Endothelial cell of umbilical vein (primary cell): ENCODE measurements at regions not wholly inside any gene's neighbourhood (a gene's known extent, or its start where the extent isn't known, plus 50 kb on each side); places are given as distances from the start of the nearest gene placed in this dataset.

Experiments
- BruUV-seq: library from RNA; stranded (reverse); fragments of 400-500 nt; replicated peaks from 2 replicates; lab custom pipeline; 2021; lab: Mats Ljungman, UMichigan
- CTCF ChIA-PET: fragments of 300-600, 350-600 bp; sonication (Branson Sonifier 250); formaldehyde crosslinking; loops from one replicate; lab custom pipeline; 2021; ENCODE audit warnings: antibody characterized with exemption, inconsistent platforms; lab: Charles Lee
- POLR2A ChIA-PET: fragments of 300-600, 350-600 bp; sonication (Branson Sonifier 250); formaldehyde crosslinking; loops from one replicate; lab custom pipeline; 2021; ENCODE audit warnings: antibody characterized with exemption, inconsistent platforms; lab: Charles Lee
- DNase-seq: peaks from one replicate; pipeline ENCODE4 v3.0.0-alpha.2; 2011; ENCODE audit warnings: low read depth, low spot score
- FAIRE-seq: peaks from 2 replicates; lab custom pipeline; 2011; peaks lifted over from hg19 to GRCh38; lab: Jason Lieb, UNC
- H2AFZ ChIP-seq: 2 replicates; pipeline ENCODE4 v1.6.0; 2012; ENCODE audit warnings: low read depth, low read length, control low read depth, inconsistent platforms
- H3K27ac ChIP-seq: 2 replicates; pipeline ENCODE4 v1.5.1; 2011; ENCODE audit warnings: low read depth, mild to moderate bottlenecking, control low read depth, low read length, moderate library complexity; ENCODE audit not compliant: insufficient read depth
- H3K27me3 ChIP-seq, 2 experiments: 2 replicates each; pipeline versions ENCODE4 v1.6.0 to v1.6.1; 2011; ENCODE audit warnings: low read length in 2 of 2, mixed read lengths in 1 of 2; ENCODE audit not compliant: control insufficient read depth in 2 of 2, insufficient read depth in 2 of 2
- H3K36me3 ChIP-seq, 2 experiments: 2 replicates in 1 of 2; 3 replicates in 1 of 2; pipeline ENCODE4 v1.5.1; 2011; ENCODE audit warnings: low read length in 2 of 2, mild to moderate bottlenecking in 1 of 2, moderate library complexity in 1 of 2; ENCODE audit not compliant: control insufficient read depth in 2 of 2, insufficient read depth in 2 of 2; ENCODE audit errors: extremely low read depth in 1 of 2
- H3K4me1 ChIP-seq: 3 replicates; pipeline ENCODE4 v1.5.1; 2011; ENCODE audit warnings: mild to moderate bottlenecking, low read length; ENCODE audit not compliant: control insufficient read depth, insufficient read depth; ENCODE audit errors: extremely low read depth
- H3K4me2 ChIP-seq: 2 replicates; pipeline ENCODE4 v1.6.1; 2011; ENCODE audit warnings: low read length, control low read depth, mixed read lengths; ENCODE audit not compliant: insufficient read depth
- H3K4me3 ChIP-seq, 3 experiments: fragments of 200-600 bp in 1 of 3; sonication (generic), shearing (Covaris generic) in 1 of 3; replicated peaks in 1 of 3; 2 replicates each; pipeline ENCODE4 v1.5.1; 2011 to 2016; ENCODE audit warnings: control low read depth in 3 of 3, low read length in 3 of 3, mild to moderate bottlenecking in 2 of 3, inconsistent platforms in 1 of 3, low read depth in 1 of 3, moderate library complexity in 1 of 3; ENCODE audit not compliant: insufficient read depth in 1 of 3
- H3K79me2 ChIP-seq: 2 replicates; pipeline ENCODE4 v1.6.0; 2012; ENCODE audit warnings: low read length, inconsistent platforms; ENCODE audit not compliant: control insufficient read depth, insufficient read depth
- H3K9ac ChIP-seq: replicated peaks from 2 replicates; pipeline ENCODE3; 2011; ENCODE audit warnings: low read length, control low read depth; ENCODE audit not compliant: insufficient read depth; ENCODE audit errors: extremely low read depth
- H3K9me1 ChIP-seq: replicated peaks from 3 replicates; pipeline ENCODE4 v1.6.0; 2011; ENCODE audit warnings: mild to moderate bottlenecking, low read length; ENCODE audit not compliant: control insufficient read depth, insufficient read depth; ENCODE audit errors: extremely low read depth
- H3K9me3 ChIP-seq: replicated peaks from 2 replicates; pipeline ENCODE4 v1.5.1; 2012; ENCODE audit warnings: low read length, inconsistent platforms; ENCODE audit not compliant: control insufficient read depth, insufficient read depth
- H4K20me1 ChIP-seq: replicated peaks from 2 replicates; pipeline ENCODE3; 2011; ENCODE audit warnings: mild to moderate bottlenecking, low read length; ENCODE audit not compliant: control insufficient read depth, insufficient read depth; ENCODE audit errors: extremely low read depth
- EZH2 ChIP-seq: IDR thresholded peaks from 2 replicates; pipeline ENCODE4 v1.6.1; 2012; ENCODE audit warnings: borderline replicate concordance, low read depth, mild to moderate bottlenecking, moderate library complexity, low read length, inconsistent platforms; ENCODE audit not compliant: severe bottlenecking
- FOS ChIP-seq: IDR thresholded peaks from 2 replicates; pipeline ENCODE4 v1.6.1; 2011; ENCODE audit warnings: mild to moderate bottlenecking, low read length, moderate library complexity, borderline replicate concordance; ENCODE audit not compliant: insufficient read depth
- GATA2 ChIP-seq: IDR thresholded peaks from 2 replicates; pipeline ENCODE4 v1.7.0; 2011; ENCODE audit warnings: low read depth, mild to moderate bottlenecking, moderate library complexity, mixed read lengths, low read length; ENCODE audit not compliant: insufficient read length, insufficient read depth
- JUN ChIP-seq: IDR thresholded peaks from 2 replicates; pipeline ENCODE4 v1.6.1; 2011; ENCODE audit warnings: borderline replicate concordance, low read depth; ENCODE audit not compliant: insufficient read length, insufficient read depth
- MYC ChIP-seq: IDR thresholded peaks from one replicate; pipeline ENCODE4 v1.6.1; 2011; ENCODE audit warnings: mild to moderate bottlenecking, low read depth, low read length
- POLR2A ChIP-seq: IDR thresholded peaks from 2 replicates; pipeline ENCODE4 v1.6.1; 2012; ENCODE audit warnings: low read depth, mild to moderate bottlenecking, control low read depth, low read length
- POLR2AphosphoS5 ChIP-seq: IDR thresholded peaks from 2 replicates; pipeline ENCODE4 v1.6.1; 2012; ENCODE audit warnings: low read depth, mild to moderate bottlenecking, control low read depth, low read length, moderate library complexity; ENCODE audit not compliant: insufficient read depth
- dilution Hi-C: fragments of 300-500 bp; cut with MboI; formaldehyde crosslinking; loops from one replicate; pipeline ENCODE4 v1.15.0; 2019; ENCODE audit warnings: low sequenced_read_pairs; ENCODE audit not compliant: extremely low pct_ligation_motif_present
- intact Hi-C: fragments of 100-400 bp; cut with micrococcal nuclease; formaldehyde crosslinking; loops from one replicate; pipeline ENCODE4 v1.10.0; 2022
- TF ChIP-seq, protein P1 (sequence below): IDR thresholded peaks from 2 replicates; pipeline ENCODE4 v1.6.1; 2011; ENCODE audit not compliant: insufficient read depth, insufficient read length
- TF ChIP-seq, protein P2 (sequence below), 2 donors: IDR thresholded peaks; 1 replicate in 1 of 2; 2 replicates in 1 of 2; pipeline ENCODE4 v1.5.1; 2011; ENCODE audit warnings: low read length in 2 of 2, mild to moderate bottlenecking in 2 of 2, moderate library complexity in 2 of 2, control low read depth in 1 of 2, inconsistent platforms in 1 of 2, low read depth in 1 of 2; ENCODE audit not compliant: insufficient read depth in 1 of 2; ENCODE audit errors: extremely low read depth in 1 of 2

DNA sequence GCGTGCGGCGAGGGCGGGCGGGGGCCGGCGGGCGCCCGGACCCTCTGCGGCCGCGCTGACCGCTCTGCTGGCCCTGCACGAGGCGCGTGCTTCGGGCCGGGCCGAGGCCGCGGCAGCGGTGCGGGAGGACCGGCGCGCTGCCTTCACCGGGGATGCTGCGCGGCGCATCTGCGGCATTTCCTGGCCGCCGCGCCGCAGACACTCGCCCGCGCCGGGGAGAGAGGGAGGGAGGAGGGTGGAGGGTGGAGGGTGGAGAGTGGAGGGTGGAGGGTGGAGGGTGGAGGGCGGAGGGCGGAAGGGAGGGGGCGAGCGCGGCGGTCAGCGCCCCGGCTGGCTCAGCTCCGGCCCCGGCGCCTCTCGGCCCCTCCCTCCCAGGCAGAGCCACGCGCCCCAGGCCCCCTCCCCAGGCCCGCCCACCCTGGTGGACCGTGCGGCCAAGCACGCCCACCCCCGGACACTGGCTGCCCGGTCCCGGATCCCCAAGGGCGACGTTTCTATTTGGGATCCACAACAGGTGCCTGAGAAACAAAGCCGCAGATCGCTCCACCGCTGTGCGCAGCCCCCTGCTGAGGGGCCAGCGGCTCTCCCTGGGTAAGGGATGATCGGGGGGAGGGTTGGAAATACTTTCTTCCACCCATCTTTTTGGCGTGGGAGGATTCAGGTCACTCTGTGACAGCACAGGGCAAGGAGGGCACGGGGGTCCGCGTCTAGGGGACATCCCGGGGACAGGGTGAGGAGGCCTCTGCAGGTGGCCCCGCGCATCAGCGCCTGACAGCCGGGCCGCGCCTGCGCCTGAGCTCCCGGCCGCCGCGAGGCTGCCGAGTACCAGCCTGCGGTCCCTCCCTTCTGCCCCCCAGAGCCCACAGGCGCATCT is 111.2 kb upstream of the BEND6 start:
- no peaks in the 10 kb centered on the region for H3K27me3 ChIP-seq
- no peak for TF ChIP-seq JUN
- TF ChIP-seq, protein P1, sequence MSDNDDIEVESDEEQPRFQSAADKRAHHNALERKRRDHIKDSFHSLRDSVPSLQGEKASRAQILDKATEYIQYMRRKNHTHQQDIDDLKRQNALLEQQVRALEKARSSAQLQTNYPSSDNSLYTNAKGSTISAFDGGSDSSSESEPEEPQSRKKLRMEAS, result no peak
- no peak for TF ChIP-seq FOS
- TF ChIP-seq EZH2, result no peak
- TF ChIP-seq MYC, result peak; percentile 18
- TF ChIP-seq POLR2A, result peak; percentile 50
- TF ChIP-seq GATA2, result no peak
- TF ChIP-seq POLR2AphosphoS5, result peak; percentile 53
- TF ChIP-seq, protein P2, sequence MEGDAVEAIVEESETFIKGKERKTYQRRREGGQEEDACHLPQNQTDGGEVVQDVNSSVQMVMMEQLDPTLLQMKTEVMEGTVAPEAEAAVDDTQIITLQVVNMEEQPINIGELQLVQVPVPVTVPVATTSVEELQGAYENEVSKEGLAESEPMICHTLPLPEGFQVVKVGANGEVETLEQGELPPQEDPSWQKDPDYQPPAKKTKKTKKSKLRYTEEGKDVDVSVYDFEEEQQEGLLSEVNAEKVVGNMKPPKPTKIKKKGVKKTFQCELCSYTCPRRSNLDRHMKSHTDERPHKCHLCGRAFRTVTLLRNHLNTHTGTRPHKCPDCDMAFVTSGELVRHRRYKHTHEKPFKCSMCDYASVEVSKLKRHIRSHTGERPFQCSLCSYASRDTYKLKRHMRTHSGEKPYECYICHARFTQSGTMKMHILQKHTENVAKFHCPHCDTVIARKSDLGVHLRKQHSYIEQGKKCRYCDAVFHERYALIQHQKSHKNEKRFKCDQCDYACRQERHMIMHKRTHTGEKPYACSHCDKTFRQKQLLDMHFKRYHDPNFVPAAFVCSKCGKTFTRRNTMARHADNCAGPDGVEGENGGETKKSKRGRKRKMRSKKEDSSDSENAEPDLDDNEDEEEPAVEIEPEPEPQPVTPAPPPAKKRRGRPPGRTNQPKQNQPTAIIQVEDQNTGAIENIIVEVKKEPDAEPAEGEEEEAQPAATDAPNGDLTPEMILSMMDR (IDR thresholded peaks at IDR 0.05; ENCODE audit: extremely low read depth in 1 of 2, insufficient read depth in 1 of 2, low read depth in 1 of 2, low read length in 2 of 2), result peak; percentile 55 to 83
- dilution Hi-C loops (no loop called here), intact Hi-C loops (loop anchor here (2.0 to 5.0 kb wide), 2 partner anchors 71 to 207 kb away; no protein-coding TSS in a partner anchor)
- H3K36me3 ChIP-seq, result no peaks in the 10 kb centered on the region
- peak; percentile 37 for FAIRE-seq
- H3K27ac ChIP-seq, result peak overlapping the region; percentile 74
- POLR2A ChIA-PET, result interaction anchor here (1.5 kb wide), 1 partner anchor 17 kb away, joined by 3 read pairs; no protein-coding TSS in a partner anchor
- H3K4me2 ChIP-seq, result peak overlapping the region; percentile 94
- H3K9me3 ChIP-seq, result no peaks in the 10 kb centered on the region
- H2AFZ ChIP-seq, result peak overlapping the region; percentile 80
- H3K4me3 ChIP-seq, result peak overlapping the region; percentile 50 to 91 (median 88)
- peak overlapping the region; percentile 86 for H3K9ac ChIP-seq
- H3K79me2 ChIP-seq, result peaks cover 70% of the 10 kb centered on the region
- CTCF ChIA-PET, result interaction anchor here (0.6 to 1.5 kb wide), 37 partner anchors 8 to 473 kb away, joined by 3 to 19 read pairs (median 5); partner anchors contain the start of gene PRIM2
- no peaks in the 10 kb centered on the region for H3K9me1 ChIP-seq
- H3K4me1 ChIP-seq, result peaks cover 28% of the 10 kb centered on the region
- DNase-seq, result peak; percentile 88
- no TSS peak for BruUV-seq
- H4K20me1 ChIP-seq, result no peaks in the 10 kb centered on the region
